GM12878 (cell line): ENCODE measurements at regions not wholly inside any gene's neighbourhood (a gene's known extent, or its start where the extent isn't known, plus 50 kb on each side); places are given as distances from the start of the nearest gene placed in this dataset.

Experiments
- CUX1 ChIP-seq: IDR thresholded peaks from 2 replicates; pipeline ENCODE4 v1.6.1; 2012; ENCODE audit warnings: improper control_type of control experiment, low read depth, low read length; ENCODE audit not compliant: insufficient replicate concordance
- RAD21 ChIP-seq: IDR thresholded peaks from 2 replicates; pipeline ENCODE4 v1.6.1; 2011; ENCODE audit warnings: mild to moderate bottlenecking, low read depth, low read length, moderate library complexity; ENCODE audit not compliant: insufficient read depth
- TF ChIP-seq, protein P1 (sequence below): fragments of 450-650 bp; IDR thresholded peaks from 2 replicates; pipeline ENCODE4 v1.6.1; 2017; ENCODE audit warnings: antibody characterized with exemption, mild to moderate bottlenecking, moderate library complexity

GRCh38 chr22:48640890-48641841 lies 1186.5 kb downstream of the BRD1 start (continued):
- TF ChIP-seq, protein P1, sequence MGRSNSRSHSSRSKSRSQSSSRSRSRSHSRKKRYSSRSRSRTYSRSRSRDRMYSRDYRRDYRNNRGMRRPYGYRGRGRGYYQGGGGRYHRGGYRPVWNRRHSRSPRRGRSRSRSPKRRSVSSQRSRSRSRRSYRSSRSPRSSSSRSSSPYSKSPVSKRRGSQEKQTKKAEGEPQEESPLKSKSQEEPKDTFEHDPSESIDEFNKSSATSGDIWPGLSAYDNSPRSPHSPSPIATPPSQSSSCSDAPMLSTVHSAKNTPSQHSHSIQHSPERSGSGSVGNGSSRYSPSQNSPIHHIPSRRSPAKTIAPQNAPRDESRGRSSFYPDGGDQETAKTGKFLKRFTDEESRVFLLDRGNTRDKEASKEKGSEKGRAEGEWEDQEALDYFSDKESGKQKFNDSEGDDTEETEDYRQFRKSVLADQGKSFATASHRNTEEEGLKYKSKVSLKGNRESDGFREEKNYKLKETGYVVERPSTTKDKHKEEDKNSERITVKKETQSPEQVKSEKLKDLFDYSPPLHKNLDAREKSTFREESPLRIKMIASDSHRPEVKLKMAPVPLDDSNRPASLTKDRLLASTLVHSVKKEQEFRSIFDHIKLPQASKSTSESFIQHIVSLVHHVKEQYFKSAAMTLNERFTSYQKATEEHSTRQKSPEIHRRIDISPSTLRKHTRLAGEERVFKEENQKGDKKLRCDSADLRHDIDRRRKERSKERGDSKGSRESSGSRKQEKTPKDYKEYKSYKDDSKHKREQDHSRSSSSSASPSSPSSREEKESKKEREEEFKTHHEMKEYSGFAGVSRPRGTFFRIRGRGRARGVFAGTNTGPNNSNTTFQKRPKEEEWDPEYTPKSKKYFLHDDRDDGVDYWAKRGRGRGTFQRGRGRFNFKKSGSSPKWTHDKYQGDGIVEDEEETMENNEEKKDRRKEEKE, result no peak
- TF ChIP-seq CUX1 (no peak), RAD21 (no peak)
